CD14-positive monocyte (primary cell): ENCODE measurements at regions not wholly inside any gene's neighbourhood (a gene's known extent, or its start where the extent isn't known, plus 50 kb on each side); places are given as distances from the start of the nearest gene placed in this dataset.

Experiments used
- DNase-seq, 3 donors: peaks; one replicate each; pipeline ENCODE4 v3.0.0-alpha.2; 2011 to 2022
- H2AFZ ChIP-seq: 2 replicates; pipeline ENCODE4 v1.6.0; 2012; ENCODE audit warnings: mild to moderate bottlenecking, low read depth, low read length, inconsistent platforms; ENCODE audit not compliant: insufficient read depth, poor library complexity, severe bottlenecking
- H3K27ac ChIP-seq, 2 donors: 1 replicate in 1 of 2; 2 replicates in 1 of 2; pipeline ENCODE4 v1.5.1; 2012 to 2013; ENCODE audit warnings: low read length in 2 of 2, control low read depth in 1 of 2, inconsistent platforms in 1 of 2, low read depth in 1 of 2, mild to moderate bottlenecking in 1 of 2
- H3K27me3 ChIP-seq, 2 donors: one replicate each; pipeline versions ENCODE4 v1.6.0 to v1.6.1; 2011 to 2013; ENCODE audit warnings: low read length in 2 of 2; ENCODE audit not compliant: control insufficient read depth in 2 of 2, insufficient read depth in 2 of 2
- H3K36me3 ChIP-seq, 2 donors: replicated peaks in 1 of 2; 1 replicate in 1 of 2; 2 replicates in 1 of 2; pipeline versions ENCODE4 v1.5.1 to v1.6.1; 2012 to 2013; ENCODE audit warnings: low read length in 2 of 2, control low read depth in 1 of 2, inconsistent platforms in 1 of 2, mild to moderate bottlenecking in 1 of 2; ENCODE audit not compliant: insufficient read depth in 2 of 2, control insufficient read depth in 1 of 2
- H3K4me1 ChIP-seq, 2 donors: 1 replicate in 1 of 2; 2 replicates in 1 of 2; pipeline versions ENCODE4 v1.5.1 to v1.6.1; 2012 to 2013; ENCODE audit warnings: low read length in 2 of 2, control low read depth in 1 of 2, inconsistent platforms in 1 of 2, mild to moderate bottlenecking in 1 of 2, moderate library complexity in 1 of 2; ENCODE audit not compliant: insufficient read depth in 2 of 2, control insufficient read depth in 1 of 2
- H3K4me2 ChIP-seq: replicated peaks from 2 replicates; pipeline ENCODE3; 2012; ENCODE audit warnings: low read length, moderate library complexity, mild to moderate bottlenecking; ENCODE audit not compliant: poor library complexity, severe bottlenecking; ENCODE audit errors: extremely low read depth
- H3K4me3 ChIP-seq, 3 experiments: fragments of 200-600 bp in 1 of 3; sonication (generic) in 1 of 3; replicated peaks in 1 of 3; 1 replicate in 2 of 3; 2 replicates in 1 of 3; pipeline ENCODE4 v1.5.1; 2011 to 2013; ENCODE audit warnings: low read length in 3 of 3, mild to moderate bottlenecking in 3 of 3, control low read depth in 2 of 3, low read depth in 2 of 3, inconsistent platforms in 1 of 3, moderate library complexity in 1 of 3
- H3K79me2 ChIP-seq: 2 replicates; pipeline ENCODE4 v1.6.0; 2012; ENCODE audit warnings: mild to moderate bottlenecking, control low read depth, inconsistent platforms, low read length, moderate library complexity; ENCODE audit not compliant: insufficient read depth
- H3K9ac ChIP-seq: 2 replicates; pipeline ENCODE4 v1.6.0; 2017; ENCODE audit warnings: low read length, mild to moderate bottlenecking; ENCODE audit not compliant: insufficient read depth, poor library complexity, severe bottlenecking
- H3K9me3 ChIP-seq, 2 donors: replicated peaks in 1 of 2; 1 replicate in 1 of 2; 2 replicates in 1 of 2; pipeline versions ENCODE4 v1.5.1 to v1.6.1; 2012 to 2013; ENCODE audit warnings: low read length in 2 of 2, control low read depth in 1 of 2; ENCODE audit not compliant: control insufficient read depth in 1 of 2, insufficient read depth in 1 of 2
- H4K20me1 ChIP-seq: 2 replicates; pipeline ENCODE4 v1.6.0; 2012; ENCODE audit warnings: mild to moderate bottlenecking, low read length, control low read depth, moderate library complexity; ENCODE audit not compliant: insufficient read depth
- H3K27ac Mint-ChIP-seq, 7 donors: one replicate each; pipeline ENCODE4 v1.8.0; 2020; ENCODE audit warnings: mild to moderate bottlenecking in 7 of 7, mixed read lengths in 7 of 7, moderate library complexity in 6 of 7, inconsistent platforms in 2 of 7
- H3K27me3 Mint-ChIP-seq, 3 donors: one replicate each; pipeline ENCODE4 v1.8.0; 2021 to 2022; ENCODE audit warnings: low read depth in 3 of 3, mild to moderate bottlenecking in 3 of 3, mixed read lengths in 3 of 3, moderate library complexity in 3 of 3, inconsistent platforms in 1 of 3
- H3K36me3 Mint-ChIP-seq, 2 donors: one replicate each; pipeline ENCODE4 v1.8.0; 2020; ENCODE audit warnings: mixed read lengths in 2 of 2, inconsistent platforms in 1 of 2, mild to moderate bottlenecking in 1 of 2
- H3K4me1 Mint-ChIP-seq: one replicate; pipeline ENCODE4 v1.8.0; 2020; ENCODE audit warnings: mild to moderate bottlenecking, mixed read lengths
- H3K4me3 Mint-ChIP-seq, 2 donors: one replicate each; pipeline ENCODE4 v1.8.0; 2020; ENCODE audit warnings: mild to moderate bottlenecking in 2 of 2, mixed read lengths in 2 of 2, moderate library complexity in 1 of 2
- H3K9me3 Mint-ChIP-seq, 7 donors: one replicate each; pipeline ENCODE4 v1.8.0; 2020 to 2022; ENCODE audit warnings: mixed read lengths in 7 of 7, mild to moderate bottlenecking in 6 of 7, moderate library complexity in 6 of 7, inconsistent platforms in 2 of 7
- CTCF ChIP-seq: fragments of 200-600 bp; IDR thresholded peaks from one replicate; pipeline ENCODE4 v1.8.0; 2022; ENCODE audit warnings: antibody characterized with exemption, mild to moderate bottlenecking
- WGBS: methylation state at CpG from one replicate; pipeline ENCODE4 v1.1.5; 2013; ENCODE audit warnings: missing lambda C conversion rate; ENCODE audit not compliant: insufficient coverage; 5-methylcytosine and 5-hydroxymethylcytosine counted together
- intact Hi-C, 2 donors: fragments of 100-400 bp; cut with micrococcal nuclease; formaldehyde crosslinking; loops; one replicate each; pipeline versions ENCODE4 v1.15.0 to v1.15.1; 2023

GRCh38 chr6:112786801-112787200, 439.7 kb downstream of the RFPL4B start:
- Histone ChIP-seq H3K4me2 (no peak overlapping the region), H3K4me3 (no peak overlapping the region), H3K9me3 (no peaks in the 10 kb centered on the region), H3K27me3 (no peaks in the 10 kb centered on the region), H3K27ac (no peak overlapping the region), H3K79me2 (no peaks in the 10 kb centered on the region), H4K20me1 (no peaks in the 10 kb centered on the region), H2AFZ (no peak overlapping the region), H3K36me3 (no peaks in the 10 kb centered on the region), H3K4me1 (no peaks in the 10 kb centered on the region), H3K9ac (no peak overlapping the region)
- Mint-ChIP-seq H3K36me3 (no peaks in the 10 kb centered on the region), H3K27me3 (peaks cover 0 to 2% (median 1%) of the 10 kb centered on the region in 3 donors), H3K27ac (no peak overlapping the region), H3K4me3 (no peak overlapping the region), H3K9me3 (peaks cover 0 to 1% (median 0%) of the 10 kb centered on the region in 7 donors), H3K4me1 (no peaks in the 10 kb centered on the region)
- no CpG with 5 or more reads among the region's 2 CpGs for WGBS
- DNase-seq = no peak
- TF ChIP-seq CTCF = no peak
- intact Hi-C loops = loop anchor here in 1 of 2 donors (10.0 kb wide), 2 partner anchors 1118 to 1148 kb away; no protein-coding TSS in a partner anchor

- no peak for DNase-seq
- H3K27ac Mint-ChIP-seq = no peak overlapping the region
- peaks cover 0 to 1% (median 0%) of the 10 kb centered on the region in 7 donors for H3K9me3 Mint-ChIP-seq
- Histone ChIP-seq H3K27ac (no peak overlapping the region), H2AFZ (no peak overlapping the region), H3K4me1 (no peaks in the 10 kb centered on the region), H3K4me3 (no peak overlapping the region), H3K79me2 (no peaks in the 10 kb centered on the region), H3K9ac (no peak overlapping the region), H3K9me3 (no peaks in the 10 kb centered on the region), H3K36me3 (no peaks in the 10 kb centered on the region), H4K20me1 (no peaks in the 10 kb centered on the region), H3K27me3 (no peaks in the 10 kb centered on the region), H3K4me2 (no peak overlapping the region)
- intact Hi-C loops = loop anchor here in 1 of 2 donors (10.0 kb wide), 2 partner anchors 1117 to 1147 kb away; no protein-coding TSS in a partner anchor
- no peaks in the 10 kb centered on the region for H3K4me1 Mint-ChIP-seq
- no peak overlapping the region for H3K4me3 Mint-ChIP-seq
- H3K36me3 Mint-ChIP-seq = no peaks in the 10 kb centered on the region
- 100% methylated on average over 1 of the region's 6 CpGs for WGBS
- H3K27me3 Mint-ChIP-seq = peaks cover 0 to 2% (median 1%) of the 10 kb centered on the region in 3 donors
- TF ChIP-seq CTCF = no peak
These were observed 440.2 kb downstream of the RFPL4B start for GRCh38 chr6:112787371-112787770.
